ENCODE measurements at regions not wholly inside any gene's neighbourhood (a gene's known extent, or its start where the extent isn't known, plus 50 kb on each side); places are given as distances from the start of the nearest gene placed in this dataset.
"Not testable (repeated sequence)": the region's sequence is repeated elsewhere in the genome, so short reads cannot be mapped to it uniquely, and the experiment has no call there.

DNA sequence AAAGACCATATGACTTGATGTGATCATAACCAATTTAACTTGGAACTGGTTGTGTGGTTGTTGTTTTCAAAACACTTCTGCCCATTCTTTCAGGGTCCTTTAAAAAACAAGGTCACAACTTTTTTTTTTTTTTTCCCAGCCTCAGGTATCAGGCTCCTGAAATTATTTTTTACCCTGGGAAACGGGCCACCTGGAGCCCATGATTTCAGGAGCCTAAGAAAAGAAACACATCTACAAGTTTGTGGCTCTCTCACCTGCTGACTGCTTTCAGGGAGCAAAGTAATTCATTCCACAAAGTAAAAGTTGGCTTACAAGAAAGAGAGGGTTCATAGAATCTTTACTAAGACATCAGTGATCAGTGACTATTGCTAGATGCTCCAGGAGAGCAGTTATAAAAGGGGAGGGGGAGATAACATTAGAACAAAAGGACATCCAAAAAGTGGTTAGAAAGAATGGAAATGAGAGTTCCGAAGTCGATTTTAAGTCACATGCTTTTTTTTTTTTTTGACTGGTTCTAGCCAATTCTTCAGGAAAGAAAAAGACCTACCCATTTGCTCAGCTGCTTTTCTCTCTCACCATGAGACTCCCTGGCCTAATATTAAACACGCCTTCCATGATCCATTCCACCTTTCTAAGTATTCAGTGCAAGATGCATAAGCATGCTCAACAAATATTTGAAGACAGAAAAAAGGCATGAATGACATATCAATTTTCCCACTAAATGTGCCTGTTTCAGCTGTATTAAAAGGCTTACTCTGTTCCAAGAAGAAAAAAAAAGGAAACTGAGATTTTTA is 267.3 kb downstream of the LRATD1 start:
- 80 to 81% methylated on average over 4 of the region's 4 CpGs for WGBS, 2 donors
- ATAC-seq = no peak

DNA sequence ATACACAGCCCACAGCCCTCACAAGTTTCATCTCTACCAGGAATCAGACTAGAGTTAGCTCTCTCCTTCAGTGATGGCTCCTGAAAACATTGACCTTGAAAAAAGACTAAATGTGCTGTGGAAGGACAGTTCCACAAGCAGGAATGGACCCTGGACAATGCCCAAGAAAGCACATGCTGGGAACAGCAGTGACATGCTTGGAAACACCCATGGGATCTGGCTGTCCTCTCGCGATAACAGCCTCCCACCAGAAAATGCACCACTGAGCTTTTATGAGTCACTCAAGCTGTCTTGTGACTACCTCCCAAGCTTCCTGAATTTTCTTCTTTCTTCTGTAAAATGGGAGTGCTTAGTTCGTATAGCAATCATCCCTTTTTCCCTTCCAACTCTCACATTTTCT is 269.2 kb downstream of the LRATD1 start:
- no peak for DNase-seq
- intact Hi-C loops (cut with DNase I) = loop anchor here in 1 of 10 donors (5.0 kb wide), 1 partner anchor 51 kb away; no protein-coding TSS in a partner anchor
- WGBS, 2 donors = 65 to 68% methylated on average over 3 of the region's 3 CpGs

More for the DNA sequence above, 267.3 kb downstream of the LRATD1 start:
- DNase-seq = no peak
- Histone ChIP-seq H3K36me3 (no peaks in the 10 kb centered on the region), H3K9me3 (peaks cover 0 to 4% (median 0%) of the 10 kb centered on the region in 11 donors), H3K4me1 (no peaks in the 10 kb centered on the region), H3K27ac (no peak overlapping the region), H3K4me3 (no peak overlapping the region), H3K27me3 (no peaks in the 10 kb centered on the region)
- TF ChIP-seq, protein P1, sequence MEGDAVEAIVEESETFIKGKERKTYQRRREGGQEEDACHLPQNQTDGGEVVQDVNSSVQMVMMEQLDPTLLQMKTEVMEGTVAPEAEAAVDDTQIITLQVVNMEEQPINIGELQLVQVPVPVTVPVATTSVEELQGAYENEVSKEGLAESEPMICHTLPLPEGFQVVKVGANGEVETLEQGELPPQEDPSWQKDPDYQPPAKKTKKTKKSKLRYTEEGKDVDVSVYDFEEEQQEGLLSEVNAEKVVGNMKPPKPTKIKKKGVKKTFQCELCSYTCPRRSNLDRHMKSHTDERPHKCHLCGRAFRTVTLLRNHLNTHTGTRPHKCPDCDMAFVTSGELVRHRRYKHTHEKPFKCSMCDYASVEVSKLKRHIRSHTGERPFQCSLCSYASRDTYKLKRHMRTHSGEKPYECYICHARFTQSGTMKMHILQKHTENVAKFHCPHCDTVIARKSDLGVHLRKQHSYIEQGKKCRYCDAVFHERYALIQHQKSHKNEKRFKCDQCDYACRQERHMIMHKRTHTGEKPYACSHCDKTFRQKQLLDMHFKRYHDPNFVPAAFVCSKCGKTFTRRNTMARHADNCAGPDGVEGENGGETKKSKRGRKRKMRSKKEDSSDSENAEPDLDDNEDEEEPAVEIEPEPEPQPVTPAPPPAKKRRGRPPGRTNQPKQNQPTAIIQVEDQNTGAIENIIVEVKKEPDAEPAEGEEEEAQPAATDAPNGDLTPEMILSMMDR (IDR thresholded peaks at IDR 0.05) = no peak
- intact Hi-C loops (cut with DNase I) = loop anchor here in 1 of 10 donors (5.0 kb wide), 1 partner anchor 52 kb away; no protein-coding TSS in a partner anchor

DNA sequence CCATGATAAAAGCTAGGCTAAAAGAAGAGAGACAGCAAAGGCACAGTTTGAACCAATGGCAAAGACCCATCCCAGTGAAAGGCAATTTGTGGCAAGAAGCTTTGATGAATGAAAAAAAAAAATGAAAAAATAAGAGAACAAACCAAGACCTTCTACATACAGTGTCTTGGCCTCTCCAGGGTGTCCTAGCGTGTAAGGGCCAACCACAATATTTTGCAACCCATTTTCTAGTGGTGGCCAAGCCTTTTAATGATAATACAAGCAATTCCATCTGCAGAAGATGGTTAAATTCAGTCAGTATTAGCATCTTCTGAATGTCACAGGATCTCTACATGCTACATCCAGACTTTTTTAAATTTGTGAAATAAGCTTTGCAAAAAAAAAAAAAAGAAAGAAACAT is 270.4 kb downstream of the LRATD1 start:
- intact Hi-C loops (cut with DNase I) = loop anchor here in 1 of 10 donors (5.0 kb wide), 1 partner anchor 49 kb away; no protein-coding TSS in a partner anchor
- no peaks in the 10 kb centered on the region for H3K36me3 ChIP-seq
- TF ChIP-seq, protein P1 (IDR thresholded peaks at IDR 0.05) = no peak
- no peaks in the 10 kb centered on the region for H3K4me1 ChIP-seq
- no peak for ATAC-seq
- DNase-seq = no peak
- H3K27me3 ChIP-seq = peaks cover 0 to 4% (median 0%) of the 10 kb centered on the region in 7 donors
- no peak overlapping the region for H3K27ac ChIP-seq
- peaks cover 0 to 4% (median 0%) of the 10 kb centered on the region in 11 donors for H3K9me3 ChIP-seq
- WGBS, 2 donors = 79 to 88% methylated on average over 1 of the region's 1 CpG
- H3K4me3 ChIP-seq = no peak overlapping the region

More for the DNA sequence above, 269.2 kb downstream of the LRATD1 start:
- Histone ChIP-seq H3K9me3 (peaks cover 0 to 4% (median 0%) of the 10 kb centered on the region in 11 donors), H3K27ac (no peak overlapping the region), H3K36me3 (no peaks in the 10 kb centered on the region), H3K4me3 (no peak overlapping the region), H3K4me1 (no peaks in the 10 kb centered on the region), H3K27me3 (peaks cover 0 to 4% (median 0%) of the 10 kb centered on the region in 7 donors)
- TF ChIP-seq, protein P1 (IDR thresholded peaks at IDR 0.05) = no peak
- ATAC-seq = no peak

DNA sequence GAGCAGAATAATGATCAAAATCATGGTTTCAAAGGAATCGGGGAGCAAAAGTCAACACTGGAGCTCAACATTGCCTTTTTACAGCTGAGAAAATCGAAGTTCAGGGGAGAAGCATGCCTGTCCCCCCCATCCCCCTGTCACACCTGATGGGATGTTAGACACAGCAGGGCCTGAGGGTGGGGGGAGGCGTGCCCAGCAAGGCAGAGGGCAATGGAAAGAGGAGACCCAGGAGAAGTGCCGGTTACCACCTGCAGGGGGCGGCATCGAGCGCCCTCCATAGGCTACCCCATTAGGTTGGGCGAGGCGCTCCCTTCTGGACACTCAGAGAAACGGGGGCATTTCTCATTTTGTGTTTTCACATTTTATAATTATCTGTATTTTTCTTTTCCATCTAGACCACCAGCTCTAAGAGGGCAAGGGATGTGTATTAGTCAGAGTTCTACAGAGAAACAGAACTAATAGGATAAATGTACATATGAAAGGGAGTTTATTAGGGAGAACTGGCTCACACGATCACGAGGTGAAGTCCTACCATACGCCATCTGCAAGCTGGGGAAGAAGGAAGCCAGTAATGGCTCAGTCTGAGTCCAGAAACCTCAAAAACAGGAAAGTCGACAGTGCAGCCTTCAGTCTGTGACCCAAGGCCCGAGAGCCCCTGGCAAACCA is 271.3 kb downstream of the LRATD1 start:
- ATAC-seq (peak in 1 of 8 donors; percentile 28), DNase-seq (peak in 1 of 2 donors; percentile 20)
- H3K4me1 ChIP-seq = no peaks in the 10 kb centered on the region
- no peak overlapping the region for H3K4me3 ChIP-seq
- H3K36me3 ChIP-seq = no peaks in the 10 kb centered on the region
- peaks cover 0 to 4% (median 0%) of the 10 kb centered on the region in 11 donors for H3K9me3 ChIP-seq
- TF ChIP-seq, protein P1 (IDR thresholded peaks at IDR 0.05) = peak in 7 of 9 donors; percentile 26 to 59 (median 38)
- peaks cover 0 to 4% (median 0%) of the 10 kb centered on the region in 7 donors for H3K27me3 ChIP-seq
- intact Hi-C loops (cut with DNase I) = loop anchor here in 1 of 10 donors (5.0 kb wide), 1 partner anchor 48 kb away; no protein-coding TSS in a partner anchor
- no peak overlapping the region for H3K27ac ChIP-seq
- WGBS, 2 donors = 42 to 45% methylated on average over 15 of the region's 15 CpGs

DNA sequence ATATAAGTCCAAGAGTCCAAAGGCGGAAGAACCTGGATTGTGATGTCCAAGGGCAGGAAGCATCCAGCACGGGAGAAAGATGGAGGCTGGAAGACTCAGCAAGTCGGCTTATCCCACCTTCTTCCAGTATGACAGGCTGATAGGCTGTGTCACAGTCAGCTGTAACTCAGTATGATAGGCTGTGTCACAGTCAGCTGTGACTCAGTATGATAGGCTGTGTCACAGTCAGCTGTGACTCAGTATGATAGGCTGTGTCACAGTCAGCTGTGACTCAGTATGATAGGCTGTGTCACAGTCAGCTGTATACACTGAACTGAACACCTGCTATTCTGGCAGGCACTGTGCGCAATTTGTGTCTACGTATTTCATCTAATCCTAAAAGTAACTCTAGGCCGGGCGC is 271.9 kb downstream of the LRATD1 start:
- not testable (repeated sequence) for H3K27me3 ChIP-seq, H3K36me3 ChIP-seq, H3K4me3 ChIP-seq, ATAC-seq, DNase-seq, H3K4me1 ChIP-seq, H3K9me3 ChIP-seq, H3K27ac ChIP-seq
- WGBS, 2 donors = 94% methylated on average over 7 of the region's 7 CpGs
- intact Hi-C loops (cut with DNase I) = loop anchor here in 1 of 10 donors (5.0 kb wide), 1 partner anchor 48 kb away; no protein-coding TSS in a partner anchor
